Lung (tissue), 11 donors: ENCODE measurements at regions not wholly inside any gene's neighbourhood (a gene's known extent, or its start where the extent isn't known, plus 50 kb on each side); places are given as distances from the start of the nearest gene placed in this dataset.
"Not testable (repeated sequence)": the region's sequence is repeated elsewhere in the genome, so short reads cannot be mapped to it uniquely, and the experiment has no call there.

Source experiments
- ATAC-seq: fragments of 200-7000 bp; cut with Tn5 transposase; one replicate; pipeline ENCODE4 v1.9.1; 2020; ENCODE audit warnings: moderate number of reproducible peaks; ENCODE audit not compliant: insufficient read depth, low FRiP score
- DNase-seq, 3 donors: peaks; one replicate each; pipeline ENCODE4 v3.0.0-alpha.2; 2013 to 2017
- H3K27ac ChIP-seq, 2 donors: one replicate each; pipeline ENCODE4 v1.5.1; 2013; ENCODE audit warnings: mild to moderate bottlenecking in 2 of 2, moderate library complexity in 2 of 2, control low read depth in 1 of 2, inconsistent platforms in 1 of 2, low read depth in 1 of 2, low read length in 1 of 2
- H3K27me3 ChIP-seq, 3 donors: one replicate each; pipeline ENCODE4 v1.5.1; 2013; ENCODE audit warnings: low read length in 2 of 3; ENCODE audit not compliant: control insufficient read depth in 3 of 3, insufficient read depth in 3 of 3
- H3K36me3 ChIP-seq, 4 donors: one replicate each; pipeline ENCODE4 v1.5.1; 2013; ENCODE audit warnings: low read length in 4 of 4, mild to moderate bottlenecking in 1 of 4, moderate library complexity in 1 of 4; ENCODE audit not compliant: control insufficient read depth in 4 of 4, insufficient read depth in 4 of 4
- H3K4me1 ChIP-seq, 5 donors: one replicate each; pipeline ENCODE4 v1.5.1; 2013; ENCODE audit warnings: low read length in 5 of 5, mild to moderate bottlenecking in 2 of 5, moderate library complexity in 1 of 5; ENCODE audit not compliant: control insufficient read depth in 5 of 5, insufficient read depth in 5 of 5
- H3K4me3 ChIP-seq: one replicate; pipeline ENCODE4 v1.5.1; 2013; ENCODE audit warnings: mild to moderate bottlenecking, control low read depth, moderate library complexity
- H3K9ac ChIP-seq, 2 donors: one replicate each; pipeline ENCODE4 v1.5.1; 2013; ENCODE audit warnings: low read length in 2 of 2, control low read depth in 1 of 2; ENCODE audit not compliant: insufficient read depth in 1 of 2
- H3K9me3 ChIP-seq, 4 donors: one replicate each; pipeline ENCODE4 v1.5.1; 2013; ENCODE audit warnings: low read length in 3 of 4, mild to moderate bottlenecking in 1 of 4, moderate library complexity in 1 of 4; ENCODE audit not compliant: control insufficient read depth in 4 of 4, insufficient read depth in 3 of 4
- CTCF ChIP-seq: IDR thresholded peaks from 2 replicates; pipeline ENCODE4 v1.5.1; 2012; ENCODE audit warnings: mild to moderate bottlenecking; ENCODE audit errors: control extremely low read depth, extremely low read depth
- WGBS, 2 donors: extraction: QIAGEN DNeasy Blood & Tissue Kit; methylation state at CpG; one replicate each; pipeline ENCODE4 v1.1.7; 2013; 5-methylcytosine and 5-hydroxymethylcytosine counted together
- donor health status: control.
- donor health status: control.
- donor health status: Bipolar disorder and iron deficiency.
- donor health status: healthy.
- donor health status: DM: yes; HTN: yes; CAD: no.

- Histone ChIP-seq H3K27ac (no peak overlapping the region), H3K4me1 (peaks cover 0 to 28% (median 4%) of the 10 kb centered on the region in 5 donors), H3K27me3 (no peaks in the 10 kb centered on the region), H3K9me3 (no peaks in the 10 kb centered on the region), H3K4me3 (no peak overlapping the region), H3K36me3 (no peaks in the 10 kb centered on the region), H3K9ac (no peak overlapping the region)
- TF ChIP-seq CTCF: no peak
- 74 to 87% methylated on average over 3 of the region's 3 CpGs for WGBS, 2 donors
- DNase-seq (no peak), ATAC-seq (no peak)
These were observed 76.1 kb downstream of the VCAM1 start for GRCh38 chr1:100795646-100795985.

GRCh38 chr1:100796046-100796445 is 76.5 kb downstream of the VCAM1 start:
- no peak overlapping the region for H3K9ac ChIP-seq
- TF ChIP-seq CTCF: no peak
- H3K36me3 ChIP-seq: no peaks in the 10 kb centered on the region
- no peak overlapping the region for H3K27ac ChIP-seq
- no peaks in the 10 kb centered on the region for H3K27me3 ChIP-seq
- H3K4me3 ChIP-seq: no peak overlapping the region
- DNase-seq: no peak
- peaks cover 0 to 2% (median 0%) of the 10 kb centered on the region in 4 donors for H3K9me3 ChIP-seq
- ATAC-seq: no peak
- peaks cover 0 to 28% (median 4%) of the 10 kb centered on the region in 5 donors for H3K4me1 ChIP-seq

- TF ChIP-seq CTCF: no peak
- no peak for DNase-seq
- H3K27ac ChIP-seq: no peak overlapping the region
- no peak for ATAC-seq
- H3K27me3 ChIP-seq: no peaks in the 10 kb centered on the region
- H3K9me3 ChIP-seq: peaks cover 0 to 2% (median 0%) of the 10 kb centered on the region in 4 donors
- no peak overlapping the region for H3K9ac ChIP-seq
- H3K4me1 ChIP-seq: peaks cover 0 to 18% (median 4%) of the 10 kb centered on the region in 5 donors
- no peak overlapping the region for H3K4me3 ChIP-seq
- WGBS, 2 donors: 75 to 89% methylated on average over 2 of the region's 2 CpGs
- H3K36me3 ChIP-seq: no peaks in the 10 kb centered on the region
These were observed 80.0 kb downstream of the VCAM1 start for GRCh38 chr1:100799548-100799947.

GRCh38 chr1:100799954-100800612 is 80.5 kb downstream of the VCAM1 start:
- no peaks in the 10 kb centered on the region for H3K27me3 ChIP-seq
- peak in 2 of 3 donors; percentile 37 to 50 for DNase-seq
- ATAC-seq: no peak
- H3K27ac ChIP-seq: no peak overlapping the region
- H3K4me1 ChIP-seq: peaks cover 0 to 13% (median 4%) of the 10 kb centered on the region in 5 donors
- H3K9me3 ChIP-seq: peaks cover 0 to 2% (median 0%) of the 10 kb centered on the region in 4 donors
- WGBS, 2 donors: 67 to 88% methylated on average over 1 of the region's 1 CpG
- no peak overlapping the region for H3K9ac ChIP-seq
- H3K4me3 ChIP-seq: no peak overlapping the region
- no peak for TF ChIP-seq CTCF
- H3K36me3 ChIP-seq: no peaks in the 10 kb centered on the region

GRCh38 chr1:100801256-100801655 is 81.7 kb downstream of the VCAM1 start:
- H3K4me1 ChIP-seq: peaks cover 0 to 11% (median 0%) of the 10 kb centered on the region in 5 donors
- not testable (repeated sequence) for ATAC-seq, H3K9ac ChIP-seq, H3K27me3 ChIP-seq, H3K27ac ChIP-seq, H3K36me3 ChIP-seq, H3K4me3 ChIP-seq, H3K9me3 ChIP-seq, DNase-seq
- 95 to 96% methylated on average over 4 of the region's 4 CpGs for WGBS, 2 donors

GRCh38 chr1:100803280-100803679 is 83.7 kb downstream of the VCAM1 start:
- not testable (repeated sequence) for ATAC-seq, H3K27ac ChIP-seq

More at GRCh38 chr1:100803280-100803679, 83.7 kb downstream of the VCAM1 start:
- DNase-seq, H3K36me3 ChIP-seq, H3K9ac ChIP-seq, H3K27me3 ChIP-seq, H3K9me3 ChIP-seq, H3K4me3 ChIP-seq: not testable (repeated sequence)
- peaks cover 0 to 11% (median 0%) of the 10 kb centered on the region in 5 donors for H3K4me1 ChIP-seq
- WGBS, 2 donors: 82 to 88% methylated on average over 4 of the region's 4 CpGs
